AG04450 (cell line): ENCODE measurements at regions not wholly inside any gene's neighbourhood (a gene's known extent, or its start where the extent isn't known, plus 50 kb on each side); places are given as distances from the start of the nearest gene placed in this dataset.

Experiments
- CTCF ChIA-PET: fragments of 300-600, 350-600 bp; formaldehyde crosslinking; extraction: SDS; loops from one replicate; lab custom pipeline; 2022; ENCODE audit warnings: antibody characterized with exemption, inconsistent platforms; lab: Charles Lee
- POLR2A ChIA-PET: fragments of 350-600 bp; formaldehyde crosslinking; extraction: SDS; loops from one replicate; lab custom pipeline; 2021; ENCODE audit warnings: antibody characterized with exemption, inconsistent platforms; lab: Yijun Ruan, JAX
- DNase-seq: peaks from one replicate; pipeline ENCODE4 v3.0.0-alpha.2; 2011; ENCODE audit warnings: low read depth, low spot score
- H3K27ac ChIP-seq: one replicate; pipeline ENCODE4 v1.5.1; 2012; ENCODE audit warnings: low read depth, low read length, control low read depth
- H3K27me3 ChIP-seq: one replicate; pipeline ENCODE4 v1.6.0; 2012; ENCODE audit warnings: low read length; ENCODE audit not compliant: control insufficient read depth, insufficient read depth
- H3K4me3 ChIP-seq: 2 replicates; pipeline ENCODE4 v1.5.1; 2011; ENCODE audit warnings: mild to moderate bottlenecking, low read depth, low read length, control low read depth
- H3K9me3 ChIP-seq: 2 replicates; pipeline ENCODE4 v1.5.1; 2012; ENCODE audit warnings: low read length; ENCODE audit not compliant: control insufficient read depth, insufficient read depth
- CTCF ChIP-seq: IDR thresholded peaks from 2 replicates; pipeline ENCODE4 v1.5.1; 2011; ENCODE audit warnings: low read depth, low read length, control low read depth, inconsistent platforms

DNA sequence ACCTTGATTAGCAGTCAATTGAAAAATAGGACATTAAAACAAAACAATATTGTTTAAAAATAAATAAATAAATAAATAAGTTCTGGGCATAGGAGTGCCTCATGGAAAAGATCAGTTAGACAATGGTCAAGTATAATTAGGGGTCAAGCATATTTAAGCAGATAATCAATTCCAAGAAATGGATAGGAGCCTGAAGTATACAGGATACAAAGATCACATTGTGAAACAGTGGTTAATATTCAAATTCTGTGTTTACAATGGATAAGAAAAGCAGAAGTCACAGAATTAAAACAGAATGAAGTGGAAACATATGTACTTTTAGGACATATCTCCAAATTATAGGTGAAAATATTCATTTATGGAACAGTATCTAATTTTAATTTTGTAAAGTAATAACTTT lies 1028.6 kb upstream of the CITED2 start:
- no peak overlapping the region for H3K27ac ChIP-seq
- ChIA-PET POLR2A (no interaction called here), CTCF (no interaction called here)
- DNase-seq: no peak
- no peaks in the 10 kb centered on the region for H3K27me3 ChIP-seq
- no peak overlapping the region for H3K4me3 ChIP-seq
- H3K9me3 ChIP-seq: no peaks in the 10 kb centered on the region
- no peak for TF ChIP-seq CTCF

DNA sequence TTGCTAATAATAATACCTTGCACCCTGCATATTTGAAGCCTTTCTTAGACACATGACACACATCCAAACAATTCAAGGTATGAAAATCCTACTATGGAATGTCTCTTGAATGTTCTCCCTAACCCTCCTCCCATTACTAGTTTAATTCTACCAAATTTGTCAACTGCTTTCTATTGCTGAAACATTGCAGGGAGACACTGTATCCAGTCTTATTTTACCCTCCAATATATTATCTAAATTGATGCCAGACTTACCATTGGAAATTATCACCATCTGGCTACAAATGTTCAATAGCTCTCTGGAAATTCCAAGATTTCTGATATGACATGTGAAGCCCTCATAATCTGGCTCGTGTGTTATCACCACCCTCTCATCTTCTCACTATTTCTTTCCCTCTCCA lies 1027.3 kb upstream of the CITED2 start:
- ChIA-PET POLR2A (no interaction called here), CTCF (no interaction called here)
- H3K4me3 ChIP-seq: no peak overlapping the region
- no peak overlapping the region for H3K27ac ChIP-seq
- no peaks in the 10 kb centered on the region for H3K9me3 ChIP-seq
- DNase-seq: no peak
- no peak for TF ChIP-seq CTCF
- no peaks in the 10 kb centered on the region for H3K27me3 ChIP-seq

DNA sequence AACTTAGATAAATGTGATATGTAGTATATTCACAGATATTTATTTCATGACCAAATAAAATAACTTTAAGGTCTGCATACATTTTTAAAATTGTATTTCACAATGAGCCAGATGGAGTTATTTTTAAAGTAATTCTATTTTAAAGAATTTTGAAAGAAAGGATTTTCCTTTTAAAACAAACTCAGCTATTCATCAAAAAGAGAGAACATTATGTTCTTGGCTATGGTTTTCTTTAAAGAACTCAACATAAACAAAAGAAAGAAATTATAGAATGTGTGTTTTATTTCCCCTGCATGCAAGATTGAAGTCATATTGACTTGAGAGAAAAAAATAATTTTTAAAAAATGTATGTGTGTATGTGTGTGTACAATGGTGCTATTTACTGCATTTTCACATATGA lies 1023.6 kb upstream of the CITED2 start:
- Histone ChIP-seq H3K4me3 (no peak overlapping the region), H3K9me3 (no peaks in the 10 kb centered on the region), H3K27me3 (no peaks in the 10 kb centered on the region), H3K27ac (no peak overlapping the region)
- ChIA-PET POLR2A (no interaction called here), CTCF (interaction anchor here (0.6 kb wide), 1 partner anchor 1517 kb away, joined by 3 read pairs; no protein-coding TSS in a partner anchor)
- TF ChIP-seq CTCF: no peak
- DNase-seq: no peak

DNA sequence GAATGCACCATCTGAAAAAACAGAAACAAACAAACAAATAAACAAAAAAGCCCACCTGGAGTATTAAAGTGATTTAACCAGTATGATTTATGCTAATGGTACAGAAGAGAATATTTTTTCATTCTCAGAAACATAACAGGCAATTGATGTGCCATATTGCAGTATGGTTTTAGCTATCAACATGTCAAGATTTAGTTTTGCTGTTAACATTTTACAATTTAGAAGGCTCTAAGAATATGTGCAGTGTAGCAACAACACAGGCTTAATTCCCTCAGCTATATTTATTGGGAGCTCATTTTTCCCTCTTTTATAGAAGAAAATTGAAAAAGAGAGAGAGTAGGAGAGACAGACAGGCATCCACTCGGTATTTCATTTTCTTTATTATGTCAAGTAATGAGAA lies 1022.7 kb upstream of the CITED2 start:
- Histone ChIP-seq H3K27me3 (no peaks in the 10 kb centered on the region), H3K4me3 (no peak overlapping the region), H3K9me3 (no peaks in the 10 kb centered on the region), H3K27ac (no peak overlapping the region)
- ChIA-PET CTCF (interaction anchor here (0.6 kb wide), 1 partner anchor 409 kb away, joined by 4 read pairs; no protein-coding TSS in a partner anchor), POLR2A (no interaction called here)
- no peak for TF ChIP-seq CTCF
- no peak for DNase-seq

DNA sequence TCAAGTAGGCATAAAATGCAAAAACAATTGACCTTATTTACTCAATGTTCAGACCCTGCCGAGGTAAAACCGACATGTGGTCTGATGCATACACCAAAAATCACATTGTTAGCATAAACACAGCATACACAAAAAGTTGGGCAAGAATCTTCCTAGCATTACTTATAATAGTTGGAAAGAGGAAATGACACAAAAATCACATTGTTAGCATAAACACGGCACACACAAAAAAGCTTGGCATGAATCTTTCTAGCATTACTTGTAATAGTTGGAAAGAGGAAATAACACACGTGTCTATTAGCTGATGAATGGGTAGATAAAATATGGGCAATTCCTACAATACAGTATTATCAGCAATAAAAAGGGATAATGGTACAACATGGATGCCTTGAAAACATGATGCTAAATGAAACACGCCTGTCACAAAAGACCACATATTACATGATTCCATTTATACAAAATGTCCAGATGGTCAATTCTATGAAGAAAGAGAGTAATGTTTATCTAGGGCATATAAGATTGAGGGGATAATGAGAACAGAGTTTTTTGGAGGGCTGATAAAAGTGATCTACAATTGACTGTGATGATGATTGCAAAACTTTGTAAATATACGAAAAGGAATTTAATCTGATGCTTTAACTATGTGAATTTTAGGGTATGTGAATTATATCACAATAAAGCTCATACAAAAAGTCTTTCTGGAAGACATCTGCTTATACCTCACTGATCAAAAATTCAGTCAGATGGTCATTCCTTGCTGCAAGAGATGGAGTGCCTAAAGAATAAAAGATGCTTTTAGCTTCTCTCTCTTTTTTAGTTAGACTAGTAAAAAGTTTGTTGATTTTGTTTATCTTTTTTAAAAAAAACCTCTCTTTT lies 1019.5 kb upstream of the CITED2 start:
- Histone ChIP-seq H3K9me3 (no peaks in the 10 kb centered on the region), H3K27ac (no peak overlapping the region), H3K27me3 (no peaks in the 10 kb centered on the region), H3K4me3 (no peak overlapping the region)
- ChIA-PET CTCF (no interaction called here), POLR2A (interaction anchor here (1.7 to 1.9 kb wide), 2 partner anchors 1018 to 1019 kb away, joined by 3 to 4 read pairs; partner anchors contain the start of gene CITED2)
- DNase-seq: peak; percentile 39
- no peak for TF ChIP-seq CTCF
